NCI-H69 (cell line): ENCODE measurements at regions not wholly inside any gene's neighbourhood (a gene's known extent, or its start where the extent isn't known, plus 50 kb on each side); places are given as distances from the start of the nearest gene placed in this dataset.
A peak's percentile ranks its signal among the peaks of the same experiment; 100 is the strongest.

Experiments
- DNase-seq: peaks from one replicate; lab custom pipeline; 2025; lab: John Stamatoyannopoulos, UW

DNA sequence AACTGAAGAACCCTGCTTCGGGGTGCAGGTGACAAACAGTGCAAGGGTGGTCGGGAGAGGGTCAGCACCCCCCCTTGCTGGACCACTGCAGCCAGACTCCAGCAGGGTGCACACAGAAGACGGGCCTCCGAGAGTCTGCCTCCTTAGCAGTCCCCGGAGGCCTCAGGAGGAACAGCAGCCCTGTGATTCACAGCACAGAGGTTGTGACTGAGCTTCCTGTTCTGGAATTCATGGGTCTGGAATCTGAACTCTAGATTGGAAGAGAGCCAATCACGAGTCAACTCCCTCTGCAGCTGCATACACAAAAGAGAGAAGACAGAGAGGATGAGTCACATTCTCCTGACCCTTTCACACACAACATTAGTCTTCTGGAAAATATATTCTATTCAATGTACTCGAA lies 249.0 kb upstream of the OPRM1 start:
- peak; percentile 63 for DNase-seq

DNA sequence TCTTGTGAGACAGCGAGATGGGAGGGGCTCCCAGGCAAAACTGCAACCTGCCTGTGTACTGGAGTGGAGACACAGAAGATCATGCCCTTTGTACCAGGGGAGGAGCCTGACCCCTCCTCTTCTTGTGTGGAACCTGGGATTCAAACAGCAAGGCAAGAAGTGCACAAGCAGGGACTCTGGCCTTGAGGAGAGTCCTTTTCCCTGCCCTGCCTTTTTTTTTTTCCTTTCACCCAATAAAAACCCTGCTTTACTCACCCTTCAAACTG lies 251.8 kb upstream of the OPRM1 start:
- no peak for DNase-seq

DNA sequence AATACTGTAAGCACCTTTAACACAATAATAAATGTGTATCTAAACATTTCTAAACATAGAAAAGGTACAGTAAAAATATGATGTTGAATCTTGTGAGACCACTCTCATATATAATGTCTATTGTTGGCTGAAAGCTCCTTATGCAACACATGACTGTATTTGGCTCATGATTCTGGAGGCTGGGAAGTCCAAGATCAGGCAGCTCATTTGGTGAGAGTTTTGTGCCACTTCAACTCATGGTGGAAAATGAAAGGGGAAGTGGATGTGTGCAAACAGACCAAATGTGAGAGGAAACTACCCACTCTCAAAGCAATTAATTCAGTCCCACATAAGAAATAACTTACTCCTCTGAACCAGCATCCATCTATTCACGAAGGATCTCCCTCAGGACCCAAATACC lies 257.7 kb upstream of the OPRM1 start:
- DNase-seq, result no peak

DNA sequence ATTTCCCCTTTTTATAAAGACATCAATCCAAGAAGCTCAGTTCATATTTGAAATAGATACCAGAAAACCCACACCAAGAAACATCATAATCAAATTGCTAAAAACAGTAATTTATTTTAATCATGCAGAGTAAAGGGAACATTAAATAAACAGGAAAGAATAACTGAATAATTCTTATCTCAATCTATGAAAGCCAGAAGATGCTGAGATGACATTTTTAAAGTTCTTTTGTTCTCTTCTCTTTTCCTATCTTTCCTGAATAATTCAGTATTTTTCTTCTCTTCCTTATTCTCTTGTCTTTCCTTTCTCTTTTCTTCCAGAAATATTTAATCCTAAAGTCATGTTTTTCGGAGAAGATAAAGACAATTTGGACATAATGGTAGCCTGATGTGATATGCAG lies 259.0 kb upstream of the OPRM1 start:
- DNase-seq, result no peak

DNA sequence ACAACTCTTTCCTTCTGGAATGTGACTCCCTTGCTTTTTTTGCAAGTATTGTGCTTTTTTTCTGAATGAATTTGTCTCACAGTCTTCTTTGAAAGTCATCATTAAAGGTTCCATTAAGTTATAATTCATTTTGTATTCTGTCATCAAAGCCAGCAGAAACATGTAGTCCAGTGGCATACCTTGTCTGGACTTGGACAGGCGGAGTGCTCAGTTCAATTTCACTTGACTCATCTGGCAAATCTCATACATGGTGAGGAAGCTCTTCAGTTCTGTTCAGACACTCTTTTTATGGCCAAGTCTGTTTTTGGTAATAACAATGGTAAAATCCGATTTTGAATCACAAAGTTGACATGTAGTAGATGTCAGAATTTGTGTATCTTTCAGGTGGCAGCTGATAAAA lies 260.8 kb upstream of the OPRM1 start:
- DNase-seq, result no peak

DNA sequence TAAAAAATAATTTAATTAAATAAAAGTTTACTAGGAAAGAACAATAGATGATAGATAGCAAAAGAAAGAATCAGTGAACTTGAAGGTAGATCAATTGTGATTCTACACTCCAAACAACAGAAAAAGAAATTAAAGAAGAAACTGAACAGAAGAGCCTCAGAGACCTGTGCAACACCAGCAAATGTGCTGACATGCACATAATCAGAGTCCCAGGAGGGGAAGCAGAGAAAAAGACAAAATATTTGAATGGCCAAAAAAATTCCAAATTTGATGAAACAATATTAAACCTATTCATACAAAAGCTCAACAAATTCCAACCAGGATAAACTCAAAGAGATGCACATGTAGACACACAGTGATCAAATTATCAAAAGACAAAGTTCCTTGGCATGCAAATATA lies 267.5 kb upstream of the OPRM1 start:
- DNase-seq, result no peak

DNA sequence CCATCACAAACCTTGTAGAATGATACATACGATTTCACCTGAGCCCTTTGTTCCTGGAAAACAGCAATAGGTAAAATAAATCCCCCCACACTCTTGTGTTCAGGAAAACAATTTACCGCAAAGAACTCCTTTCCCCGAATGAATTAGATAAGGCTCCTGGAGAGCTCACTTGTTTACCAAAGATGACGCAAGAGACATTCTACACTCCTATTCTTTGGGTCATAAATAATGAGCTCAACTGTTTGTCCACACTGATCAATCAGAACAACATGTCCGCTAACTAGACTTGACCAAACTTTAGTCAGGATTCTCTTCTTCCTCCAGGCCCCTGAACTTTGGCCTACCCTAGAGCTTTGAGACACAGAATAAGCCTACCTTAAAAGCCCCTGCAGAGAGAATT lies 271.9 kb upstream of the OPRM1 start:
- DNase-seq, result peak; percentile 19

DNA sequence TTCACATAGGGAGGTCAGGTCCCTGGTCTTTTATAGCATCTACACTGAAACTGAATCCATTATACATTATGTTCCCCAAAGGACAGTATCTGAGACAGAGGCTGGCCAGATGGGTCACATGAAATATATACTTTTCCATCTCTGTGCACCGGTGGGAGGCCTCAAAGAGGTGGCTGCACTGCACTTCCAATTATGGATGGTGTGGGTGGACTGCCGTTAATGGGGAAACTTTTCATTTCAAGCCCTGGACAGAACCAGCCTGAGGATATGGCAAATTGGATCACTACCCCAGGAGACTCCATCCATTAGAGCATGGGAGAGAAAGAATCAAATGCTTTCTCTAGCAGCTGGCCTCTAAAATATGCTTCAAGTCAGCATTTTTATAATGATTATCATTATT lies 280.5 kb upstream of the OPRM1 start:
- DNase-seq, result peak; percentile 74

DNA sequence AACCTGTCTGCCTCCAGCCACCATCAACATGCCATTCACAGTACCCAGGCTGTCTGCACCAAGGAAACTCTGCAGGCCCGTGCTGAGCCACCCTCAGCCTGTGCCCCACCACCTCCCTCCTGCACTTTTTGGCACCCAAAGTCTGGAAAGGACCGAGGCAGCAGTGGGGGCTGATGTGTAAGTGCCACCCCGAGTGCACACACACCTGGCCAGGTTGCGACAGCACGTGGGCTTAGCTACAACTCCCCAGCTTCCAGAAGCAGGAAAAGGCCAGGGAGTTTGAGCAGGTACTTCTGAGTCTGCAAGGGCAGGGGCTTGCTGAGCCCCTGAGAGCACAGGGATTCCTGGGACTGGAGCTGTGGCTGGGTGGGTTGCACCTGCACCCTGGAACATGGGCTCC lies 303.3 kb upstream of the OPRM1 start:
- DNase-seq, result no peak

DNA sequence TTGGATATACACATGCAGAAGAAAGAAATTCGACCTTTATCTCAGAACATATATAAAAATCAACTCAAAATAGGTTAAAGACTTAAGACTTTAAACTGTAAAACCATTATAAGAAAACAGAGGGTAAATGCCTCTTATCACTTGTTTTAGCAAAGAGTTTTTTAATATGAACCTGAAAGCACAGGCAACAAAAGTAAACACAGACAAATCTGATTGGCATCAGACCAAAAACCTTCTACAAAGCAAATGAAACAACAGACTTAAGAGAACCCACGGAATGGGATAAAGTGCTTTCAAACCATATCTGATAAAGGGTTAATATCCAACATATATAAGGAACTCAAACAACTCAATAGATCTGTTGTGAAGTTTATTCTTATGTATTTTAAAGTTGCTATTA lies 309.9 kb upstream of the OPRM1 start:
- DNase-seq, result peak; percentile 53

DNA sequence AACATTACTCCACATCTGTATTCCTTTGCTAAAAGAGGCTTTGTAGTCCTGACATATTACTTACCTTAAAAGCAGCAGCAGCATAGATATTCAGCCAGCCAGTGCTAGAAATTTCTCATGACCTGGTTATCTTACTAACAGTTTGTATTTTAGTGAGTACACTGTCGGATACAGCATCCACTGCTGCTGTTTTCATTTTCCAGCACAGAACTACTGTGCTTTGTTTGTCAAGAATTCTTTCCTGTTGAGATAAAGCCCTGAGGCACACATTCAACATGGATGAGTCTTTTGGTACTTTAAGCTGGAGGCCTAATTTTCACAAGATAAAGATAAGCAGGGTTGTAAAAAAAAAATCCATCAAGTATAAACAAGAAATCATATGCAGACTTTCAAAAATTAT lies 311.2 kb upstream of the OPRM1 start:
- peak; percentile 69 for DNase-seq

DNA sequence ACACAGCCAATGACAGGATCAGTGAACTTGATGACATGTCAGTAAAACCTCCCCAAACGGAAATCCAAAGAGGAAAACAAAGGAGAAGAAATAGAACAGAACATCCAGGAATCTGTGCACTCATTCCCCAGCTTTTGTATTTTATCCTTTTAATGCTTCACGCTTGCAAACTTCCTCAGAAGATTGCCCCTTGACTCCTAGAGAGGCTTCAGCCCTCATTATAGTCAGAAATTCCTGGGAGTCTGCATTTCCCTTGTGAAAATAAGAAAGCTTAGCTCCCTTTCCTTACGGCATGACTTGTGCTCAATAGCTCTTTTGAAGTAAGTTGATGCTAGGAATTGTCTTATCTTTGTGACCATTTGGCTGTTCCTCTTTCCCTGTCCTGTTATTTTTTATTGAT lies 313.6 kb upstream of the OPRM1 start:
- no peak for DNase-seq

DNA sequence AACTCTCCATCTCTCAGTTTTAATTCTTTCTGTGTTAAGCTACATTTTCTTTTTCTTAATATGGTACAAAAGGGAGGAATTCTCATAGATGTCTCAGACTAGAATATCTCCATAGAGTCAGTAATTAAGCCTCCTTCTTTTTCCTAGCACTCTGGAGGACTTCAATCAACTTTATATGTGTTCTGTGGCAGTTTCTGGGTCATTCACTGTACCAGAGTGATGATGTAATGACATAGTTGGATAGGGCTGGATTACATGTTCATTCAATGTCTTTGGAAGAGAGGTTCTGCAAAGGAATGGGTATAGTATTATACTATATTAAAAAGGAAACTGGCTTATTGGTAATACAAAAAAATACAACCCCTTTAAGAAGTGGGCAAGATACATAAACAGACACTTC lies 318.3 kb upstream of the OPRM1 start:
- DNase-seq, result no peak

DNA sequence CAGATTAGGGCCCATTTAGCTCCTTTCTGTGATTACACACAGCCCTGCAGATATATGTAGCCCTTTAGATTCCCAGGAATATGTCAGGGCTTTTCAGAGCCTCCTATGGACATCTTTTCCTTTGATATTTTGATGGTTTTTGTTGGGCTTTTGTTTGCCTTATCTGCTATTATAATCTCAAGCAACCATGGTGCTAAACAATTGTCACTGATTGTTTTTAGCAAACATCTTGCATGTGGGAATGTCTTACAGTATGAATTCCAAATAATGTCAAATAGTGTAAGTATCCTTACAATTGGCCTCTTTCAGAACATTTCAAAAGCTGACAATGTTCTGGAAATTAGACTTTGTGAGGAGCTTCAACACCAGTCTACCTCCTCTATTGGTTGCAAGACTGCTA lies 333.6 kb upstream of the OPRM1 start:
- no peak for DNase-seq

DNA sequence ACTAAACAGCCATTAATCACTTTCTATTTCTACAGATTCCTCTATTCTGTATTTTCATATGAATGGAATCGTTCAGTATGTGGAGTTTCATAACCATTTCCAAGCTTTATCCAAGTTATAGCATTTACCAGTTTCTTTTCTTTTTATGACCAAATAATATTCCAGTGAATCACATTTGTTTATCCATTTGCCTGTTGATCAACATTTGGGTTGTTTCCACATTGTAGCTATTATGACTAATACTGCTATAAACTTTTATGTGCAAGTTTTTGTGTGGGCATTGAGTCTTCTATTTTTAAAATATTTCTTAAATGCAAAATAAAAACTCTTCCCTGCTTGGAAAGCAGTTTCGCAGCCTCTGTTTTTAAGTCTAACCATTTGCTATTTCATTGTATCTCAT lies 336.4 kb upstream of the OPRM1 start:
- DNase-seq, result no peak

DNA sequence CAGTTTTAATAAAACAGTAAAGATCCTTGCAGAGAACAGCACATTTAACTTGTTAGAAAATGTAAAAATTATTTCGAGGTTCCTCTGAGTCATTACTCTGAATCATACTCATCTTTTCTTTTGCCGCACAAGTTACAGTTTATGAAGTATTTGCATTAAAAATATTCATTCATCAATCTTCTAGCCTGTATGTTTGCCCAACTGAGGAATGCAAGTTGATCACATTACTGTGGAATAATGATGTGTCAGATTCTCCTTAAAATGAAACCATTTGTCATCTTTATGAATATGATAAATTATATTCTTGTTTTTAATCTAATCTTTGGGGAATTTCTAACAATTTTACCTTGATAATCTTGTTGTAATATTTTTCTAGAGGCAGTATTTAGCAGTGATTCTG lies 340.4 kb upstream of the OPRM1 start:
- no peak for DNase-seq

DNA sequence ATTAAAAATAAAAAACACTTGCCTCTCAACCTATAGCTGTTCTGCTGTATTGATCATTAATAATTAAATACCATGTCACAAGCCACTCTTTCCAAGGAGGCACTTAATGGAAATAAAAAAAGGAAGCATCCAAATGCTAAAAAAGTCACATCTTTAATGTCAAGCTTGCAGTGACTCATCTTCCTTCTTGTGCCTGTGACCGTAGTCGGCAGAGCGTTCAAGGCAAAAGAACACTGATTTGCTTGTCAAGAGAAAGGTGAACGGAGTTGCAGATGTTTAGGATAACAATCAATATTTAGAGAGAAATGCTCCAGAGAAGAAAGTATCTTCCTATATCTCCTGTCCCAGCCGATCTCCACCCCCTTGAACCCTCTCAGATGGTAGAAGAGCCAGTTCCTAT lies 341.0 kb upstream of the OPRM1 start:
- DNase-seq, result no peak

DNA sequence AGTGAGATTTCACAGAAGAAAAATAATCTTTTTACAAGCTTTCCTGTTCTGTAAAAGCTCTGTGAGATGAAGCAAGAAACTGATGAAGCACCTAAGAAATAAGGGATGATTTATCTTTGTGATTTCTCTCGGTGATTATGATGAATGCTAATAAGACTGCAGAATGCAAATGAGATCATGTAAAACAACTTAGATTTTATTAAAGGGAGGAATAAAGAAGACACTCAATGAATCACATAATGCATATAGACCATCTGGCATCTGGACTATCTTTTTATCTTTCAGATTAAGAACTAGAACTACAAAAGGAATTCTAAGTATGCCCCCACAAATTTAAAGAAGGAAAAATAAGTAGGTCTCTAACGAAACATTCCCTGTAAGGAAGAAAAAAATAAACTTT lies 361.5 kb upstream of the OPRM1 start:
- DNase-seq, result no peak

DNA sequence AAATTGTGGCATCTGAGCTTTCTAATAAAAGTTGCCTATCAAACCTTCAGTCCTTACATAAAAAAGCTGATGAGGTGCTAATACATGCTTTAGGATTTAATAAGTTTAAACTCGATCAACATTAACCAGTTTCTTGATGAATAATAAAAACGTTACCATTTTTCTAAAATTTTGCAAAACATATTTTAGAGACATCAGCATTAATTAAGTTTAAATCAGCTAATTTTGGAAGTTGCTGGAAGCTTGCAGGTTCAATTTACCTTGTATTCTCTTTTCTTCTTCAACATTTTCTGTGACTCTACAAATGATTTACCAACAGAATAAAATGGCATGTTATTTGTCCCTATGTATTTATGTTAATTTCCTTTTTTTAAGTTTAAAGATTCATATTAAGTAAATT lies 365.3 kb upstream of the OPRM1 start:
- DNase-seq, result no peak

DNA sequence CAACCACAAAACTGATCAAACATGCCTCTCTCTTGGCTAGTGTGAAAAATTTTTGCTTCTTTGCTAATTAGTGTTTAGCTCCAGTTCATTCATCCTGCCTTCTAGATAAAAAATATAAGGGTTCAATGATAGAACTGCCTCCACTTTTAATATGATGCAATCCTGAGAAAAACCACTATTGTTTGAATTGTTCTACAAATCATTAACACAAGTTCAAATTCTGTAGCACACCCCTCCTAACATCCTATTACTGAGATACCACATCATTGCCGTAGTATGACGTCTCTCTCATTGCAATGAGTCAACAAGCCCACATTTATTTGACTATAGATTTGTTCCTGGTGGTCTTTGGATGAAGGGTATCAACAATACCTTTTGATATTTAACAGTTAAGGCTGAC lies 365.8 kb upstream of the OPRM1 start:
- no peak for DNase-seq

DNA sequence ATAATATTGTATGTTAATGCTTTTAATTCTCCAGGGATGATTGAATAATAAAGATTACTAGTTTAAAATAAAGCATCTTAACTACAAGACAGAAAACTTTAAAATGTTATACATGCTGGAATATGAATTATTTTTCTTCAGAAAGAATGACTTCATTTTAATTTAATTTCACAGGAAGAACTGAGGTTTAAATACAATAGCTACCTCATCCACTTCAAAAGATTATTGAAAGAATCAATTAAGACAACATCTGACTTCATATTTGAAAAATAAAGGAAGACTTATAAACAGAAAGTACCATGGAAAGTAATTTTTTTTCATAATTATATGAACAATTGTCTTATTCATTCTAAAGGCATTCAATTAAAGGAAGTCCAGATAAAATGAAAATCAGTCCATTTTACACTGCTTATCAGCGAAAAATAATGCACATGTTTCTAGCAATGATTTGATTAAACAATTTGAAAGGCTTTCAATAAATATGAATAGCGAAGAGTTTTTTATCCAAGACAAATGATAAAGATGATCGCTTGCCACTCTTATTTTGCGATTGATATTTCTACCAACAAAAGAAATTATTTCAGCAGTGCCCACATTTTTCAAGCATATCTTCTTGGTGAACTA lies 368.5 kb upstream of the OPRM1 start:
- DNase-seq, result no peak

DNA sequence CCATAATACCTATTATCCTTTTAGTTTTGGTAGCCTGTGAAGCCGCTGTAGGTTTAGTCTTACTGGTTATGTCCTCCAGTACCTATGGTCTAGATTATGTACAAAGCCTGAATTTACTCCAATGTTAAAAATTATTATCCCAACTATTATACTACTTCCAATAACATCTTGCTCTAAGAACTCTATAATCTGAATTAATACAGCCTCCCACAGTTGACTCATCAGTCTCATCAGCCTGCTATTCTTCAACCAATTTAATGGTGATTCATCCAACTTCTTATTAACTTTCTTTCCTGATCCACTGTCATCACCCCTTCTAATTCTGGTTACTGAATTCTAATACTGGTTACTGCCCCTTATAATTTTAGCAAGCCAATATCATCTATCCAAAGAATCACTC lies 370.3 kb upstream of the OPRM1 start:
- DNase-seq, result no peak

DNA sequence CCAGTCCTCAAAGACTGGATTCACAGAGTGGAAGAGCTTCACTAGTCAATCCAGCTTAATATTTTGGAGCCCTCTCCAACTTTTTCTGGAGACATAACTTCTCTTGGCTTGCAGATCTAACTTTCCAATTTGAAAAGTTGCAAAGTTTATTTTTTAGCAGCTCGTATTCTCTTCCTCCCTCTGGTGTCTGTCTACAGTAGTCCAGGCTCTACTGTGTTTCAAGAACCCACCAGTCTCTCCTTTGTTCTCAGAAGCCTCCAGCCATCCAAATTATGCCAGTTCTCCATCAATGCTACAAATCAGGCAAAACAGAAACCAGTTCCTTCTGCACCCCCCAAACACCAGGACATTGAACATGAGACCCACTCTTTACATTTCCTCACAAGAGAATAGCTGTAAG lies 376.1 kb upstream of the OPRM1 start:
- no peak for DNase-seq

DNA sequence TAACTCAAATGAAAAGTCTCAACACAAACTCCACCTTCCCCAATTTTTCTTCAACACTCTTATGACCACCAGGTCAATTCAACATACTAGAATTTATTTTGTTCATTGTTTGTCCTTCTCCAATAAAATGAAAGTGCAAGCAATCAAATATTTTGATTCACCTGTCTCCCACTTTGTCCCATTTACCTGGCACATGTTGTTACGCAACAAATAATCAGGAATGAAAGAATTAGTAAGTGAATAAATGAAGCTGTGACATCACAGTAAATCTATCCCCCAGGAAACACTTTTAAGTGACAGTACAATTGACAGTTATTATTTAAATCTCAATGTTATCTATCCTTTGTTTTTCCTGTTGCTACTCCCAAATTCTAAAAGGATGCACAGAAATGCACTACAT lies 393.7 kb upstream of the OPRM1 start:
- no peak for DNase-seq

DNA sequence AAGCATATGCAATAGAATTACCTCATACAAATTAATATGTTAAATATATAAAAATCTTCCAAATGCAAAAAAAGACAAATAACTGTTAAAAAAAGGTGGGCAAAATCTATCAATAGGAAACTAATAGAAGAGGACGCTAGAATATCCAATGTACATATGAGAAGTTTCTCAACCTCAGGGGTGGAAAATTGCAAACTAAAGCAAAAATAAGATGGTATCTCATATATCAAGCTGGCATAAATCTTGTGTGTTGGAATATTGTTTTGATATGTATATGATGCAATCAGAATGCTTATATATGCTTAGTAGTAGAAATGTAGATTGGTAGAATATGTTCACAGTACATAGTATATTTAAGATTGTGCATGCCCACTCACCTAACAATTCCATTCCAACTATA lies 395.0 kb upstream of the OPRM1 start:
- DNase-seq, result no peak
